ENCODE measurements at regions not wholly inside any gene's neighbourhood (a gene's known extent, or its start where the extent isn't known, plus 50 kb on each side); places are given as distances from the start of the nearest gene placed in this dataset.

GRCh38 chr15:20348900-20349773 is 192.5 kb downstream of the GOLGA6L6 start (continued):
- TF ChIP-seq RAD21 (IDR thresholded peaks at IDR 0.05; ENCODE audit: low read depth) (no peak), POLR2A (IDR thresholded peaks at IDR 0.05; ENCODE audit: borderline replicate concordance, extremely low read depth, insufficient read depth, insufficient read length) (no peak), YY1 (IDR thresholded peaks at IDR 0.05; ENCODE audit: extremely low read depth, insufficient replicate concordance, low read depth, low read length) (no peak), EZH2phosphoT487 (IDR thresholded peaks at IDR 0.05; ENCODE audit: borderline replicate concordance) (no peak)

- Histone ChIP-seq H3K4me3 (replicated peaks in 1 of 2; ENCODE audit: low read depth in 1 of 2, low read length in 2 of 2) (no peak overlapping the region), H3K27ac (ENCODE audit: low read depth, low read length) (no peak overlapping the region), H3K4me2 (ENCODE audit: low read length) (no peak overlapping the region), H3K27me3 (ENCODE audit: insufficient read depth, low read length) (no peaks in the 10 kb centered on the region), H2AFZ (ENCODE audit: low read depth, low read length, poor library complexity, severe bottlenecking) (no peak overlapping the region), H3K4me1 (ENCODE audit: control insufficient read depth in 1 of 2, insufficient read depth in 2 of 2, low read length in 2 of 2) (peaks cover 0 to under 1% of the 10 kb centered on the region in 2 experiments; a peak in 1 of 4 replicates), H3K9me3 (ENCODE audit: control insufficient read depth in 1 of 2, insufficient read depth in 1 of 2, low read depth in 1 of 2, low read length in 2 of 2) (peaks cover 83 to 86% of the 10 kb centered on the region in 2 experiments; a peak in 2 of 4 replicates), H3K36me3 (ENCODE audit: control insufficient read depth in 1 of 2, insufficient read depth in 2 of 2, low read length in 2 of 2) (no peaks in the 10 kb centered on the region), H4K20me1 (ENCODE audit: insufficient read depth) (no peaks in the 10 kb centered on the region), H3K9me2 (ENCODE audit: insufficient read depth) (no peaks in the 10 kb centered on the region), H3K9ac (ENCODE audit: low read length) (no peak overlapping the region), H3K79me2 (ENCODE audit: insufficient read depth, low read length) (no peaks in the 10 kb centered on the region)
- TF ChIP-seq CBX3 (IDR thresholded peaks at IDR 0.05; ENCODE audit: low read depth) (no peak), ELF1 (IDR thresholded peaks at IDR 0.05; ENCODE audit: borderline replicate concordance, low read depth) (no peak), RAD21 (IDR thresholded peaks at IDR 0.05; ENCODE audit: low read depth) (no peak), MAX (IDR thresholded peaks at IDR 0.05) (no peak), EZH2phosphoT487 (IDR thresholded peaks at IDR 0.05; ENCODE audit: borderline replicate concordance) (no peak), POLR2AphosphoS5 (IDR thresholded peaks at IDR 0.05; ENCODE audit: low read depth, low read length) (no peak), FOSL1 (IDR thresholded peaks at IDR 0.05; ENCODE audit: low read depth) (no peak), YY1 (IDR thresholded peaks at IDR 0.05; ENCODE audit: extremely low read depth, insufficient replicate concordance, low read depth, low read length) (no peak), ZFX (IDR thresholded peaks at IDR 0.05) (no peak), ZBTB33 (IDR thresholded peaks at IDR 0.05; ENCODE audit: extremely low read depth, insufficient replicate concordance, low read length) (no peak), REST (IDR thresholded peaks at IDR 0.05; ENCODE audit: low read depth) (no peak), CEBPB (IDR thresholded peaks at IDR 0.05; ENCODE audit: low read depth) (no peak), TCF7L2 (IDR thresholded peaks at IDR 0.05; ENCODE audit: borderline replicate concordance, extremely low read depth, insufficient read depth, insufficient read length) (no peak), ATF3 (IDR thresholded peaks at IDR 0.05) (no peak)
- BruUV-seq (replicated peaks): no TSS peak
- intact Hi-C loops (cut with micrococcal nuclease): loop anchor here (5.0 kb wide), 1 partner anchor 44 kb away; no protein-coding TSS in a partner anchor
- CTCF ChIA-PET: no interaction called here
- POLR2A ChIA-PET: no interaction called here
- no peak for DNase-seq (ENCODE audit: low read depth, low spot score)
- no peak for ATAC-seq
- RAD21 ChIA-PET (ENCODE audit: low non-redundant PET in 1 of 2, low total read pairs in 2 of 2, uncharacterized antibody in 2 of 2, unreplicated experiment in 2 of 2): no interaction called here
Observed at GRCh38 chr15:20348291-20348899, 193.2 kb downstream of the GOLGA6L6 start.

Measured in HCT116 (cell line).